GM23338 (cell line): ENCODE measurements at regions not wholly inside any gene's neighbourhood (a gene's known extent, or its start where the extent isn't known, plus 50 kb on each side); places are given as distances from the start of the nearest gene placed in this dataset.

Experiments used
- ATAC-seq: fragments of 200-7000 bp; cut with Tn5 transposase; 3 replicates; pipeline ENCODE4 v1.9.1; 2020
- DNase-seq: peaks from one replicate; pipeline ENCODE4 v3.0.0-alpha.2; 2015; ENCODE audit warnings: low spot score
- H2AFZ ChIP-seq: fragments of 200-600 bp; sonication (generic); 2 replicates; pipeline ENCODE4 v1.8.0; 2016; ENCODE audit warnings: antibody characterized with exemption, mild to moderate bottlenecking, moderate library complexity
- H3F3A ChIP-seq: fragments of 200-600 bp; sonication (generic); replicated peaks from 2 replicates; pipeline ENCODE4 v1.8.0; 2017; ENCODE audit warnings: antibody characterized with exemption, mixed run types, low read depth
- H3K27ac ChIP-seq: fragments of 200-600 bp; sonication (generic); 2 replicates; pipeline ENCODE4 v1.6.1; 2016; ENCODE audit warnings: low read depth
- H3K27me3 ChIP-seq: fragments of 200-600 bp; sonication (generic); 2 replicates; pipeline ENCODE4 v1.8.0; 2016; ENCODE audit warnings: mild to moderate bottlenecking, mixed run types, moderate library complexity; ENCODE audit not compliant: insufficient read depth
- H3K36me3 ChIP-seq: fragments of 200-600 bp; sonication (generic); 2 replicates; pipeline ENCODE4 v1.8.0; 2016; ENCODE audit warnings: mild to moderate bottlenecking; ENCODE audit not compliant: insufficient read depth
- H3K4me1 ChIP-seq: fragments of 200-600 bp; sonication (generic); 2 replicates; pipeline ENCODE4 v1.8.0; 2016; ENCODE audit warnings: mild to moderate bottlenecking, moderate library complexity; ENCODE audit not compliant: insufficient read depth
- H3K4me2 ChIP-seq: fragments of 200-600 bp; sonication (generic); 2 replicates; pipeline ENCODE4 v1.7.1; 2017; ENCODE audit warnings: mixed run types
- H3K4me3 ChIP-seq: fragments of 200-600 bp; sonication (generic); 2 replicates; pipeline ENCODE4 v1.6.1; 2016; ENCODE audit warnings: mixed run types
- H3K79me2 ChIP-seq: fragments of 200-600 bp; sonication (generic); replicated peaks from 2 replicates; pipeline ENCODE4 v1.8.0; 2017; ENCODE audit warnings: mild to moderate bottlenecking; ENCODE audit not compliant: insufficient read depth
- H3K9me2 ChIP-seq: fragments of 200-600 bp; sonication (generic); 2 replicates; pipeline ENCODE4 v1.8.0; 2017; ENCODE audit not compliant: insufficient read depth
- H4K20me1 ChIP-seq: fragments of 200-600 bp; sonication (generic); replicated peaks from 2 replicates; pipeline ENCODE4 v1.8.0; 2017; ENCODE audit warnings: mild to moderate bottlenecking; ENCODE audit not compliant: insufficient read depth
- H3K27ac Mint-ChIP-seq: 2 replicates; pipeline ENCODE4 v1.8.0; 2020; ENCODE audit warnings: inconsistent platforms, mild to moderate bottlenecking, moderate library complexity, mixed read lengths
- H3K27me3 Mint-ChIP-seq: 3 replicates; pipeline ENCODE4 v1.8.0; 2022; ENCODE audit warnings: low read depth, mild to moderate bottlenecking, moderate library complexity, mixed read lengths, inconsistent platforms; ENCODE audit not compliant: insufficient read depth, poor library complexity
- H3K36me3 Mint-ChIP-seq: 3 replicates; pipeline ENCODE4 v1.8.0; 2021; ENCODE audit warnings: low read depth, mild to moderate bottlenecking, inconsistent platforms, moderate library complexity, mixed read lengths
- H3K4me1 Mint-ChIP-seq: 3 replicates; pipeline ENCODE4 v1.8.0; 2020; ENCODE audit warnings: mild to moderate bottlenecking, inconsistent platforms, mixed read lengths
- H3K4me3 Mint-ChIP-seq: 3 replicates; pipeline ENCODE4 v1.8.0; 2021; ENCODE audit warnings: moderate library complexity, mild to moderate bottlenecking, inconsistent platforms, mixed read lengths
- H3K9me3 Mint-ChIP-seq: 3 replicates; pipeline ENCODE4 v1.8.0; 2020; ENCODE audit warnings: moderate library complexity, mild to moderate bottlenecking, inconsistent platforms, mixed read lengths
- CREB1 ChIP-seq: fragments of 250-450 bp; sonication (Bioruptor Pico); IDR thresholded peaks from 2 replicates; pipeline ENCODE4 v1.5.0; 2020; ENCODE audit warnings: low read depth, mild to moderate bottlenecking, moderate library complexity
- CTCF ChIP-seq, 2 experiments: fragments of 200-600 bp in 1 of 2; sonication (generic) in 1 of 2; conservative IDR thresholded peaks; 2 replicates each; pipeline versions ENCODE4 v1.5.1 to v1.6.1; 2016 to 2017; ENCODE audit warnings: antibody characterized with exemption in 2 of 2, low read depth in 2 of 2, mild to moderate bottlenecking in 2 of 2, moderate library complexity in 1 of 2
- ETS1 ChIP-seq: IDR thresholded peaks from 2 replicates; pipeline ENCODE4 v1.6.1; 2016; ENCODE audit warnings: antibody characterized with exemption
- EZH2 ChIP-seq: fragments of 200-600 bp; sonication (generic); IDR thresholded peaks from one replicate; pipeline ENCODE4 v1.8.0; 2017; ENCODE audit warnings: antibody characterized with exemption, mild to moderate bottlenecking, low read depth; ENCODE audit not compliant: unreplicated experiment
- JUNB ChIP-seq: IDR thresholded peaks from one replicate; pipeline ENCODE4 v1.6.1; 2016; ENCODE audit warnings: antibody characterized with exemption; ENCODE audit not compliant: unreplicated experiment
- NANOG ChIP-seq: IDR thresholded peaks from 2 replicates; pipeline ENCODE4 v1.6.1; 2016; ENCODE audit warnings: antibody characterized with exemption, borderline replicate concordance
- POLR2AphosphoS5 ChIP-seq: IDR thresholded peaks from 2 replicates; pipeline ENCODE4 v1.6.1; 2016; ENCODE audit warnings: antibody characterized with exemption, low read depth
- REST ChIP-seq: IDR thresholded peaks from one replicate; pipeline ENCODE4 v1.6.1; 2018; ENCODE audit warnings: antibody characterized with exemption; ENCODE audit not compliant: unreplicated experiment
- STAT1 ChIP-seq: IDR thresholded peaks from one replicate; pipeline ENCODE4 v1.6.1; 2016; ENCODE audit warnings: antibody characterized with exemption; ENCODE audit not compliant: unreplicated experiment
- ZNF114 ChIP-seq: fragments of 250-450 bp; sonication (Bioruptor Pico); IDR thresholded peaks from 2 replicates; pipeline ENCODE4 v1.5.0; 2020; ENCODE audit warnings: mild to moderate bottlenecking, moderate library complexity
- ZNF331 ChIP-seq: fragments of 250-450 bp; sonication (Bioruptor Pico); IDR thresholded peaks from 2 replicates; pipeline ENCODE4 v1.5.0; 2020; ENCODE audit warnings: low read depth, mild to moderate bottlenecking, moderate library complexity

- TF ChIP-seq EZH2 (no peak), JUNB (no peak), ETS1 (no peak), POLR2AphosphoS5 (no peak), REST (no peak)
Measured at GRCh38 chr21:14876524-14876840, 188.3 kb downstream of the NRIP1 start (continued).

- no peak overlapping the region for H3K4me3 Mint-ChIP-seq
- H3K4me1 ChIP-seq = no peaks in the 10 kb centered on the region
- no peaks in the 10 kb centered on the region for H3K36me3 ChIP-seq
- no peaks in the 10 kb centered on the region for H3F3A ChIP-seq
- H3K27ac ChIP-seq = no peak overlapping the region
- H3K4me1 Mint-ChIP-seq = peaks cover 2% of the 10 kb centered on the region; the same call in 1 of the 3 replicates
- no peak overlapping the region for H3K4me3 ChIP-seq
- no peak overlapping the region for H3K27ac Mint-ChIP-seq
- H2AFZ ChIP-seq = no peak overlapping the region
- H3K79me2 ChIP-seq = no peaks in the 10 kb centered on the region
- no peaks in the 10 kb centered on the region for H3K27me3 ChIP-seq
- no peaks in the 10 kb centered on the region for H3K27me3 Mint-ChIP-seq
- H3K4me2 ChIP-seq = no peak overlapping the region
- H4K20me1 ChIP-seq = no peaks in the 10 kb centered on the region
- ATAC-seq = no peak
- H3K9me3 Mint-ChIP-seq = no peaks in the 10 kb centered on the region
- H3K36me3 Mint-ChIP-seq = no peaks in the 10 kb centered on the region
- DNase-seq = no peak
- H3K9me2 ChIP-seq = no peaks in the 10 kb centered on the region
- TF ChIP-seq ETS1 = no peak
- TF ChIP-seq NANOG = no peak
- no peak for TF ChIP-seq ZNF114 (CRISPR knock-in tag)
- no peak for TF ChIP-seq ZNF331
- no peak for TF ChIP-seq STAT1
- TF ChIP-seq CREB1 = no peak
- no peak for TF ChIP-seq CTCF (conservative IDR thresholded peaks at IDR 0.05; ENCODE audit: low read depth in 2 of 2)
- TF ChIP-seq POLR2AphosphoS5 = no peak
- TF ChIP-seq JUNB = no peak
Measured at GRCh38 chr21:14875704-14876523, 188.9 kb downstream of the NRIP1 start.
